Ascending aorta (tissue), 2 donors: ENCODE measurements at regions not wholly inside any gene's neighbourhood (a gene's known extent, or its start where the extent isn't known, plus 50 kb on each side); places are given as distances from the start of the nearest gene placed in this dataset.

Experiments used
- DNase-seq, 2 donors: peaks; one replicate each; pipeline ENCODE4 v3.0.0-alpha.2; 2019; ENCODE audit warnings: low spot score in 2 of 2
- H3K27ac ChIP-seq, 2 donors: fragments of 200-600 bp; sonication (generic); one replicate each; pipeline ENCODE4 v1.5.1; 2016 to 2017; ENCODE audit warnings: mild to moderate bottlenecking in 1 of 2
- H3K27me3 ChIP-seq: fragments of 200-600 bp; sonication (generic); one replicate; pipeline ENCODE4 v1.5.1; 2017
- H3K36me3 ChIP-seq, 2 donors: fragments of 200-600 bp; sonication (generic); one replicate each; pipeline ENCODE4 v1.5.1; 2016
- H3K4me1 ChIP-seq, 2 donors: fragments of 200-600 bp; sonication (generic); one replicate each; pipeline ENCODE4 v1.5.1; 2016 to 2017; ENCODE audit warnings: mild to moderate bottlenecking in 1 of 2
- H3K4me3 ChIP-seq, 2 donors: fragments of 200-600 bp; sonication (generic); one replicate each; pipeline ENCODE4 v1.5.1; 2016 to 2017; ENCODE audit warnings: mild to moderate bottlenecking in 1 of 2
- H3K9me3 ChIP-seq, 2 donors: fragments of 200-600 bp; sonication (generic); one replicate each; pipeline ENCODE4 v1.5.1; 2016
- intact Hi-C: fragments of 100-400 bp; cut with DNase I; formaldehyde crosslinking; loops from one replicate; pipeline ENCODE4 v1.15.1; 2023
- TF ChIP-seq, protein P1 (sequence below), 3 experiments: fragments of 200-600 bp in 2 of 3; fragments of 450-650 bp in 1 of 3; sonication (generic) in 2 of 3; IDR thresholded peaks; one replicate each; pipeline ENCODE4 v1.5.1; 2016 to 2019; ENCODE audit warnings: antibody characterized with exemption in 3 of 3, mild to moderate bottlenecking in 1 of 3, moderate library complexity in 1 of 3

DNA sequence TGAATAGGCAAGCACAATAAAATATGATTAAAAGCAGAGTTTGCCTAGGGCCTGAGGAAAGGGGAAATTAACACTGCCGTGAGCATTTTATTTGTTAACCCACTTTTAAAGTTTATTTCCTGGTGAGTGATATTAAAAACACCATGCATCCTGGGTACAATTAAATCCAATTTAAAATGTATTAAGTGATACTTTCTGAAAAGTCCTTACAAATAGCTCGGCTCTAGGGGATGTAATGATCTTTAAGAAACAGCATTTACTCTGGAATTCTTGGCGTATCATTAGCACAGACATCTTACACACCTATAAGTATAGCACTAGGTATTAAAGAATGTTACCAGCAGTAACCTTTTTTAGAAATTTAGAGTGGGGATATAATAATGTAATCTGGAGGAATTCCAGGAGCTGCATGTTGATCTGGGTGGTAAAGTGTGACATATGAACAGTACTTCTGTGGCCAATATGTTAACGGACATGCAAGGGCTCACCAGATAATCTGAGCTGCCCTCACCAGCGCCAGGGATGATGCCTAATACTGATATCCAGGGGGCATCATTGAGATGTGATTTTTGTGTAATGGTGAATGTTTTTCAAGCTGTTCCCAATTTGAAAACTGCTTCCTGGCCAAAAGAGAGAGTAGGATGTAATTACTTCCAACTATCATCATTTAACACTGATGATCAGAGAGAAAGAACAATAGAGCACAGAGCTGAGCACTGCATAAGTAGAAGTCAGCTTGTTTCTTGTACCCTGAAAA is 235.9 kb downstream of the DSEL start:
- Histone ChIP-seq H3K9me3 (no peaks in the 10 kb centered on the region), H3K27me3 (no peaks in the 10 kb centered on the region), H3K27ac (no peak overlapping the region), H3K4me1 (peaks cover 0 to 2% of the 10 kb centered on the region in 2 donors), H3K36me3 (no peaks in the 10 kb centered on the region), H3K4me3 (no peak overlapping the region)
- intact Hi-C loops: no loop called here
- no peak for DNase-seq
- TF ChIP-seq, protein P1, sequence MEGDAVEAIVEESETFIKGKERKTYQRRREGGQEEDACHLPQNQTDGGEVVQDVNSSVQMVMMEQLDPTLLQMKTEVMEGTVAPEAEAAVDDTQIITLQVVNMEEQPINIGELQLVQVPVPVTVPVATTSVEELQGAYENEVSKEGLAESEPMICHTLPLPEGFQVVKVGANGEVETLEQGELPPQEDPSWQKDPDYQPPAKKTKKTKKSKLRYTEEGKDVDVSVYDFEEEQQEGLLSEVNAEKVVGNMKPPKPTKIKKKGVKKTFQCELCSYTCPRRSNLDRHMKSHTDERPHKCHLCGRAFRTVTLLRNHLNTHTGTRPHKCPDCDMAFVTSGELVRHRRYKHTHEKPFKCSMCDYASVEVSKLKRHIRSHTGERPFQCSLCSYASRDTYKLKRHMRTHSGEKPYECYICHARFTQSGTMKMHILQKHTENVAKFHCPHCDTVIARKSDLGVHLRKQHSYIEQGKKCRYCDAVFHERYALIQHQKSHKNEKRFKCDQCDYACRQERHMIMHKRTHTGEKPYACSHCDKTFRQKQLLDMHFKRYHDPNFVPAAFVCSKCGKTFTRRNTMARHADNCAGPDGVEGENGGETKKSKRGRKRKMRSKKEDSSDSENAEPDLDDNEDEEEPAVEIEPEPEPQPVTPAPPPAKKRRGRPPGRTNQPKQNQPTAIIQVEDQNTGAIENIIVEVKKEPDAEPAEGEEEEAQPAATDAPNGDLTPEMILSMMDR (IDR thresholded peaks at IDR 0.05): no peak

- intact Hi-C loops: no loop called here
- no peaks in the 10 kb centered on the region for H3K27me3 ChIP-seq
- no peak overlapping the region for H3K27ac ChIP-seq
- peaks cover 0 to 2% of the 10 kb centered on the region in 2 donors for H3K4me1 ChIP-seq
- no peak for DNase-seq
- no peaks in the 10 kb centered on the region for H3K36me3 ChIP-seq
- no peaks in the 10 kb centered on the region for H3K9me3 ChIP-seq
- TF ChIP-seq, protein P1 (IDR thresholded peaks at IDR 0.05): no peak
- H3K4me3 ChIP-seq: no peak overlapping the region
Observed at GRCh38 chr18:67279988-67280387, 236.5 kb downstream of the DSEL start.

DNA sequence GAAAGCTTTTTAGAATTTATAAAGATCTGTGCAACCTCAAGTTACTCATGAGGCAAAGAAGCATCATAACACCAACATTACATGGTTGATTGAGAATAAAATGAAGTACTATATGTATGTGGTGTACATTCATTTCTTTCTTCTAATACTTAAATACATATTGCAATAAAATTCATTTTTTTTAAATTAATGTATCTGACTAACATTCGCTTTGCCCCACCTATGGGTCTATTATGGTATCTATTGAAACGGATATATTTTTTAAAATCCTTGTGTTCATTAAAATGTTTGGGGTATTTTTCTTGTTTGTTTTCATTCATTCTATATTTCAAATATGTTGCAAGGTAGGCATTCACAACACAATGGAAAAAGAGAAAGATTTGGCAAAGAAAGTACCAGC is 237.5 kb downstream of the DSEL start:
- intact Hi-C loops: no loop called here
- Histone ChIP-seq H3K36me3 (no peaks in the 10 kb centered on the region), H3K9me3 (no peaks in the 10 kb centered on the region), H3K4me1 (peaks cover 0 to 2% of the 10 kb centered on the region in 2 donors), H3K27me3 (no peaks in the 10 kb centered on the region), H3K4me3 (no peak overlapping the region), H3K27ac (no peak overlapping the region)
- TF ChIP-seq, protein P1 (IDR thresholded peaks at IDR 0.05): no peak
- no peak for DNase-seq

GRCh38 chr18:67276638-67277037 is 239.9 kb downstream of the DSEL start:
- no peak overlapping the region for H3K27ac ChIP-seq
- H3K4me1 ChIP-seq: no peaks in the 10 kb centered on the region
- H3K27me3 ChIP-seq: no peaks in the 10 kb centered on the region
- intact Hi-C loops: no loop called here
- TF ChIP-seq, protein P1 (IDR thresholded peaks at IDR 0.05): no peak
- H3K9me3 ChIP-seq: no peaks in the 10 kb centered on the region
- no peak for DNase-seq
- H3K36me3 ChIP-seq: no peaks in the 10 kb centered on the region
- H3K4me3 ChIP-seq: no peak overlapping the region

DNA sequence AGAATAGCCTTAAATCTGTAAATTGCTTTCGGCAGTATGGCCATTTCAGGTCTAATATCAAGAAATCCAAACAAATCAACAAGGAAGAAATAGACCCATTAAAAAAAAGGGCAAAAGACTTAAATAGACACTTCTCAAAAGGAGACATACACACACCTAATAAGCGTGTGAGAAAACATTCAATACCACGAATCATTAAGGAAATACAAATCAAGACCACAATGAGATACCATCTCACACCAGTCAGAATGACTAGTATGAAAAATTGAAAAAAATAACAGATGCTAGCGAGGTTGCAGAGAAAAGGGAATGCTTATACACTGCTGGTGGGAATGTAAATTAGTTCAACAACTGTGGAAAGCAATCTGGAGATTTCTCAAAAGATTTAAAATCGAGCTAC is 243.2 kb downstream of the DSEL start:
- Histone ChIP-seq H3K4me1 (no peaks in the 10 kb centered on the region), H3K4me3 (no peak overlapping the region), H3K9me3 (no peaks in the 10 kb centered on the region), H3K27ac (no peak overlapping the region), H3K27me3 (no peaks in the 10 kb centered on the region), H3K36me3 (no peaks in the 10 kb centered on the region)
- intact Hi-C loops: no loop called here
- TF ChIP-seq, protein P1 (IDR thresholded peaks at IDR 0.05): no peak
- DNase-seq: no peak
